Activated naive CD4-positive, alpha-beta T cell treated with anti-CD3 and anti-CD28 coated beads, Interleukin-2, amount 50 U/mL, for 24 hours (primary cell): ENCODE measurements at regions not wholly inside any gene's neighbourhood (a gene's known extent, or its start where the extent isn't known, plus 50 kb on each side); places are given as distances from the start of the nearest gene placed in this dataset.

ENCODE experiments used
- H3K27ac Mint-ChIP-seq: one replicate; pipeline ENCODE4 v1.8.0; 2021; ENCODE audit warnings: mild to moderate bottlenecking, mixed read lengths
- H3K27me3 Mint-ChIP-seq: one replicate; pipeline ENCODE4 v1.8.0; 2021; ENCODE audit warnings: mixed read lengths
- H3K36me3 Mint-ChIP-seq: one replicate; pipeline ENCODE4 v1.8.0; 2021; ENCODE audit warnings: mixed read lengths
- H3K4me1 Mint-ChIP-seq: one replicate; pipeline ENCODE4 v1.8.0; 2021; ENCODE audit warnings: mixed read lengths
- H3K4me3 Mint-ChIP-seq: one replicate; pipeline ENCODE4 v1.8.0; 2021; ENCODE audit warnings: mild to moderate bottlenecking, mixed read lengths
- H3K9me3 Mint-ChIP-seq: one replicate; pipeline ENCODE4 v1.8.0; 2021; ENCODE audit warnings: mixed read lengths

DNA sequence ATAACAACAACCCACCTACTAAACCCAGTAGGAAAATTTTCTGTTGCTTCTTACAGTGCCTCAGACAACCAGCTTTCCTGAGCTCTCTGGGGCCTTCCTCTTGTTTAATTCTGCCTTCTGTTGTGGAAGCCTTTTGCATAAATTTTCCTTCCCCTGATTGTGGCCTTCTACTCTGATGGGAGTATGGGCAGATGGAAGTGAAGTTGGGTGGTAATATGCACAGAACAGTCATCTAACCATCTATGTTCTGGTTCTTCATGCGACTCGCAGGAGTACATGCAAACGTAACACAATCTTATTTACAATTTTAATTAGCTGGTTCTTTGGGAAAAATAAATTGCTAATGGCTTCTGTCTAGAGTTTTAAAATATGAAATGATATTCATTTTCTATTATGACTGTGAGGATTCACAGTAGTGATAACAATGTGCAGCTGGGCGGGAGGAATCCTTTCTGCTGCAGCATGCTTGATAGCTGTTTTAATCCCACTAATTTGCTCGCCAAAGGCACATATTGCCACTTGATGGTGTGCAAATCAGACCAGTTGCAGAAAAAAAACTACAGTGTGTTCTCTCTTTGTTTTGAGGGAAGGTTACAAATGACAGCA is 311.5 kb upstream of the ROPN1 start:
- H3K27ac Mint-ChIP-seq, result no peak overlapping the region
- H3K4me1 Mint-ChIP-seq, result no peaks in the 10 kb centered on the region
- H3K36me3 Mint-ChIP-seq, result no peaks in the 10 kb centered on the region
- no peak overlapping the region for H3K4me3 Mint-ChIP-seq
- peaks cover 1% of the 10 kb centered on the region for H3K27me3 Mint-ChIP-seq
- peaks cover 9% of the 10 kb centered on the region for H3K9me3 Mint-ChIP-seq

DNA sequence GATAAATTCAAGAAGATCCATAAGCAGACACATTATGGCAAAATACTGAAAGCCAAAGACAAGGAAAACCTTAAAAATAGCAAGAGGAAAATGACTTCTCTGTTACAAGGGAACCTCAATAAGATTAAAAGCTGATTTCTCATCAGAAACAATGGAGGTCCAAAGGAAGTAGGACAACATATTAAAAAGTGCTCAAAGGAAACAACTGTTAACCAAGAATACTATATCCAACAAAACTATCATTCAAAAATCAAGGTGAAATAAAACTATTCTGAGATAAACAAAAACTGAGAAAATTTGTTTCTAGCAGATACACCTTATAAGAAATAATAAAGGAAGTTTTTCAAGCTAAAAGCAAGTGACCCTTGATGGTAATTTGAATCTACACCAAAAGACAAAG is 314.7 kb upstream of the ROPN1 start:
- Mint-ChIP-seq H3K4me1 (no peaks in the 10 kb centered on the region), H3K27ac (no peak overlapping the region), H3K36me3 (no peaks in the 10 kb centered on the region), H3K27me3 (peaks cover 1% of the 10 kb centered on the region), H3K9me3 (peaks cover 14% of the 10 kb centered on the region), H3K4me3 (no peak overlapping the region)

- Mint-ChIP-seq H3K4me3 (no peak overlapping the region), H3K27ac (no peak overlapping the region), H3K36me3 (no peaks in the 10 kb centered on the region), H3K27me3 (no peaks in the 10 kb centered on the region), H3K9me3 (peaks cover 3% of the 10 kb centered on the region), H3K4me1 (no peaks in the 10 kb centered on the region)
Measured at GRCh38 chr3:124313621-124314020, 321.7 kb upstream of the ROPN1 start.

- Mint-ChIP-seq H3K27ac (no peak overlapping the region), H3K9me3 (no peaks in the 10 kb centered on the region), H3K36me3 (no peaks in the 10 kb centered on the region), H3K4me1 (no peaks in the 10 kb centered on the region), H3K4me3 (no peak overlapping the region), H3K27me3 (no peaks in the 10 kb centered on the region)
Measured at GRCh38 chr3:124315215-124316033, 323.5 kb upstream of the ROPN1 start.

GRCh38 chr3:124316034-124316287 is 324.0 kb upstream of the ROPN1 start:
- Mint-ChIP-seq H3K4me3 (no peak overlapping the region), H3K4me1 (no peaks in the 10 kb centered on the region), H3K9me3 (no peaks in the 10 kb centered on the region), H3K36me3 (no peaks in the 10 kb centered on the region), H3K27me3 (no peaks in the 10 kb centered on the region), H3K27ac (no peak overlapping the region)

GRCh38 chr3:124318014-124318413 is 326.1 kb upstream of the ROPN1 start:
- H3K4me1 Mint-ChIP-seq, result no peaks in the 10 kb centered on the region
- no peak overlapping the region for H3K4me3 Mint-ChIP-seq
- H3K27me3 Mint-ChIP-seq, result peaks cover 2% of the 10 kb centered on the region
- no peak overlapping the region for H3K27ac Mint-ChIP-seq
- no peaks in the 10 kb centered on the region for H3K9me3 Mint-ChIP-seq
- H3K36me3 Mint-ChIP-seq, result no peaks in the 10 kb centered on the region

- no peak overlapping the region for H3K27ac Mint-ChIP-seq
- H3K9me3 Mint-ChIP-seq, result no peaks in the 10 kb centered on the region
- H3K4me1 Mint-ChIP-seq, result no peaks in the 10 kb centered on the region
- peaks cover 2% of the 10 kb centered on the region for H3K27me3 Mint-ChIP-seq
- H3K36me3 Mint-ChIP-seq, result no peaks in the 10 kb centered on the region
- no peak overlapping the region for H3K4me3 Mint-ChIP-seq
Measured at GRCh38 chr3:124318656-124319055, 326.7 kb upstream of the ROPN1 start.

DNA sequence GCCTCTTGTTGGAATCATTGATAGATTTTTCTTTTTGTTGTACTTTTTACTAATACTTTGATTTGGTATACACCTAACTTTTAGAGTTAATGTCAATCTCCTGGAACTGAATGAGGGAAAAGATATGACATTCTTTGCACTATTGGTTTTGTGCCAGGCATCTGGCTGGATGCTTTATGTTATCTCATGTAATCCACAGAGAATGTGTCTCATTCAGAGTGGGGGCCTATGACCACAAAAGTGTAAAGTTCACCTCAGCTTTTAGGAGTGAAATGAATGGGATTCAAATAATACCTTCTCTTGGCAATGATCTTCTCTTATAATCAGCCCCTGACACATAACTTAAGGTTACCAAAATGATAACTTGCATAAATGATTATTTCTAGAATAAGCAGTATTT is 329.1 kb upstream of the ROPN1 start:
- Mint-ChIP-seq H3K27me3 (peaks cover 2% of the 10 kb centered on the region), H3K4me1 (no peaks in the 10 kb centered on the region), H3K9me3 (no peaks in the 10 kb centered on the region), H3K27ac (no peak overlapping the region), H3K36me3 (no peaks in the 10 kb centered on the region), H3K4me3 (no peak overlapping the region)

- H3K27me3 Mint-ChIP-seq, result peaks cover 2% of the 10 kb centered on the region
Measured at GRCh38 chr3:124322309-124322880, 330.5 kb upstream of the ROPN1 start.

DNA sequence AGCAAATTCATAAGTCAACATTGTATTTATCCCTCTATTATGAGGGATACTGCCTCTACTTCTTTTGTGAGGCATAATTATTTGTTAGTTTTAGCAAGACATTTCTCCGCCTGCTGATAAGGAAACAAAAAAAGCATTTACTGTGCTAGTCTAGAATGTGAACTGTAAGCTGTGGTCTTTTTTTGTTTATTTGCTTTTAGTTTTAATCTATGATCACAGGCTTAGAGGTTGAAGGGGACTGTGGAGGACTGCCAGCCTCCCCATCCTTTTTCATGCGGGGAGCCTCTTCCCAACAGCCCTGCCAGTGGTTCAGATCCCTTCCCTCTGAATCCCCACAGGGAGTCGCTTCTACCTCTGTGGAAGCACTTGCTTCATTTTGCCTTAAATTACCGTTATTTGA is 331.0 kb upstream of the ROPN1 start:
- H3K27ac Mint-ChIP-seq, result no peak overlapping the region
- H3K9me3 Mint-ChIP-seq, result no peaks in the 10 kb centered on the region
- no peak overlapping the region for H3K4me3 Mint-ChIP-seq
- peaks cover 2% of the 10 kb centered on the region for H3K27me3 Mint-ChIP-seq
- no peaks in the 10 kb centered on the region for H3K4me1 Mint-ChIP-seq
- no peaks in the 10 kb centered on the region for H3K36me3 Mint-ChIP-seq

More at GRCh38 chr3:124322309-124322880, 330.5 kb upstream of the ROPN1 start:
- H3K9me3 Mint-ChIP-seq, result no peaks in the 10 kb centered on the region
- H3K27ac Mint-ChIP-seq, result no peak overlapping the region
- no peak overlapping the region for H3K4me3 Mint-ChIP-seq
- H3K36me3 Mint-ChIP-seq, result no peaks in the 10 kb centered on the region
- no peaks in the 10 kb centered on the region for H3K4me1 Mint-ChIP-seq

GRCh38 chr3:124325248-124325647 is 333.3 kb upstream of the ROPN1 start:
- no peaks in the 10 kb centered on the region for H3K36me3 Mint-ChIP-seq

GRCh38 chr3:124329723-124330122 is 337.8 kb upstream of the ROPN1 start:
- peaks cover 8% of the 10 kb centered on the region for H3K27me3 Mint-ChIP-seq
- H3K27ac Mint-ChIP-seq, result no peak overlapping the region
- no peaks in the 10 kb centered on the region for H3K4me1 Mint-ChIP-seq
- no peaks in the 10 kb centered on the region for H3K36me3 Mint-ChIP-seq
- H3K9me3 Mint-ChIP-seq, result peaks cover 4% of the 10 kb centered on the region
- H3K4me3 Mint-ChIP-seq, result no peak overlapping the region

More at GRCh38 chr3:124325248-124325647, 333.3 kb upstream of the ROPN1 start:
- Mint-ChIP-seq H3K27me3 (peaks cover 2% of the 10 kb centered on the region), H3K4me1 (no peaks in the 10 kb centered on the region), H3K9me3 (no peaks in the 10 kb centered on the region), H3K27ac (no peak overlapping the region), H3K4me3 (no peak overlapping the region)

- Mint-ChIP-seq H3K4me3 (no peak overlapping the region), H3K9me3 (peaks cover 4% of the 10 kb centered on the region), H3K27me3 (peaks cover 10% of the 10 kb centered on the region), H3K4me1 (no peaks in the 10 kb centered on the region), H3K36me3 (no peaks in the 10 kb centered on the region), H3K27ac (no peak overlapping the region)
Measured at GRCh38 chr3:124333931-124334640, 342.2 kb upstream of the ROPN1 start.

DNA sequence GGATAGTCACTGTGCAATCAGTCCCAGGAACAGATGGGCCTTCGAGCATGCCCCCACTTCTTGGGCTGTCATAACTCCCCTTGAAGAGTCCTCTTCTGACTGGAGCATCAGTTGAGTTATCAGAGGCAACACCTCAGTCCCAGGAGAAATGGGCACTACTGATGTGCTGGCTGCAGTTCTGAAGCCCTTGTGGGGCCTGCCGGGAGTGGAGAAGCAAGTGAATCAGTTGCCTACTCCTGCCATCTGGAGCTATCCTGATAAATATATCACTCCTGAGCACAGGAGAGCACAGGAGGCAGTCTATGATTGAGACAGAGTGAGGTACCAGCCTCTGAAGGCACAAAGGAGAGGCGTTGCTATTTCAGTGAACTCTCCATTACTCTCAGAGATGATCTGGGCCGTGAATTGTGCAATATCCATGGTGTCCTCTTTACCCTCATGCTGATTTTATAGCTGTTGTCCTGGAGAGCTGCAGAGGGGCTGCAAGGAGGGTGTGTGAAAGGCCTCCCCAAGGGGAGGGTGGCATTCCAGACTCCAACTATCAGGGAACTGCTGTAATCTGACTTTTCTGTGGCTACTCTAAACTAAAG is 344.2 kb upstream of the ROPN1 start:
- peaks cover 4% of the 10 kb centered on the region for H3K9me3 Mint-ChIP-seq
- no peaks in the 10 kb centered on the region for H3K4me1 Mint-ChIP-seq
- H3K36me3 Mint-ChIP-seq, result no peaks in the 10 kb centered on the region
- H3K27ac Mint-ChIP-seq, result no peak overlapping the region
- H3K27me3 Mint-ChIP-seq, result peaks cover 5% of the 10 kb centered on the region
- no peak overlapping the region for H3K4me3 Mint-ChIP-seq

GRCh38 chr3:124345845-124346244 is 353.9 kb upstream of the ROPN1 start:
- no peaks in the 10 kb centered on the region for H3K9me3 Mint-ChIP-seq
- H3K27ac Mint-ChIP-seq, result no peak overlapping the region
- H3K36me3 Mint-ChIP-seq, result no peaks in the 10 kb centered on the region
- H3K27me3 Mint-ChIP-seq, result peaks cover 5% of the 10 kb centered on the region
- no peak overlapping the region for H3K4me3 Mint-ChIP-seq
- H3K4me1 Mint-ChIP-seq, result no peaks in the 10 kb centered on the region

DNA sequence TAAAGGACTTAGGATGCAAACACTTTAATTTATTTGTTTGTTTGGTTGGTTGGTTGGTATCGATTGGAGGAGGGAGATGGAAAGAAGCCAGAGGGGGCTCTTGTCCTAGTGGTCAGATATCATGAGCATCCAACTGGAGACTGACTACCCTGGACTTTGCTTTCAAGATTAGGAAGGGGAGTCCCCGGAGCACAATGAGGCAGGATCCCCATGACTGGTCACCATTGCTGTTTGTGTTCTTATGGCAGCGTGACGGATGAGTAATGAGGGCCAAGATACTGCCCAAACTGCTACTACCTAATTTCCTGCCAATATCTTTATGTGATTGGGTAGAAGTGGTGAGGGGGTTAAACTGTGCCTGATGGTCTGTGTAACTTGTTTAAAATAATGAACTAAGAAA is 354.6 kb upstream of the ROPN1 start:
- H3K36me3 Mint-ChIP-seq, result no peaks in the 10 kb centered on the region
- H3K9me3 Mint-ChIP-seq, result no peaks in the 10 kb centered on the region
- H3K27ac Mint-ChIP-seq, result no peak overlapping the region
- H3K4me1 Mint-ChIP-seq, result no peaks in the 10 kb centered on the region
- H3K4me3 Mint-ChIP-seq, result no peak overlapping the region
- peaks cover 5% of the 10 kb centered on the region for H3K27me3 Mint-ChIP-seq
